ENCODE measurements at regions not wholly inside any gene's neighbourhood (a gene's known extent, or its start where the extent isn't known, plus 50 kb on each side); places are given as distances from the start of the nearest gene placed in this dataset.

GRCh38 chr1:96524100-96524499 lies 197.5 kb upstream of the PTBP2 start:
- TF ChIP-seq, protein P1, sequence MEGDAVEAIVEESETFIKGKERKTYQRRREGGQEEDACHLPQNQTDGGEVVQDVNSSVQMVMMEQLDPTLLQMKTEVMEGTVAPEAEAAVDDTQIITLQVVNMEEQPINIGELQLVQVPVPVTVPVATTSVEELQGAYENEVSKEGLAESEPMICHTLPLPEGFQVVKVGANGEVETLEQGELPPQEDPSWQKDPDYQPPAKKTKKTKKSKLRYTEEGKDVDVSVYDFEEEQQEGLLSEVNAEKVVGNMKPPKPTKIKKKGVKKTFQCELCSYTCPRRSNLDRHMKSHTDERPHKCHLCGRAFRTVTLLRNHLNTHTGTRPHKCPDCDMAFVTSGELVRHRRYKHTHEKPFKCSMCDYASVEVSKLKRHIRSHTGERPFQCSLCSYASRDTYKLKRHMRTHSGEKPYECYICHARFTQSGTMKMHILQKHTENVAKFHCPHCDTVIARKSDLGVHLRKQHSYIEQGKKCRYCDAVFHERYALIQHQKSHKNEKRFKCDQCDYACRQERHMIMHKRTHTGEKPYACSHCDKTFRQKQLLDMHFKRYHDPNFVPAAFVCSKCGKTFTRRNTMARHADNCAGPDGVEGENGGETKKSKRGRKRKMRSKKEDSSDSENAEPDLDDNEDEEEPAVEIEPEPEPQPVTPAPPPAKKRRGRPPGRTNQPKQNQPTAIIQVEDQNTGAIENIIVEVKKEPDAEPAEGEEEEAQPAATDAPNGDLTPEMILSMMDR (conservative IDR thresholded peaks at IDR 0.05): no peak
- TF ChIP-seq EZH2 (IDR thresholded peaks at IDR 0.05; ENCODE audit: low read depth): no peak

Data from PC-9 (cell line).